Anterior cingulate cortex (tissue), 58 donors: ENCODE measurements at regions not wholly inside any gene's neighbourhood (a gene's known extent, or its start where the extent isn't known, plus 50 kb on each side); places are given as distances from the start of the nearest gene placed in this dataset.
A peak's percentile ranks its signal among the peaks of the same experiment; 100 is the strongest.
"Not testable (repeated sequence)": the region's sequence is repeated elsewhere in the genome, so short reads cannot be mapped to it uniquely, and the experiment has no call there.

Experiments used
- DNase-seq, 58 donors: peaks; one replicate each; lab custom pipeline; 2025; lab: John Stamatoyannopoulos, UW

GRCh38 chr6:134622382-134623173 lies 304.7 kb upstream of the SGK1 start:
- DNase-seq, result no peak

GRCh38 chr6:134621858-134622257 lies 303.9 kb upstream of the SGK1 start:
- DNase-seq, result no peak

- no peak for DNase-seq
Measured at GRCh38 chr6:134619789-134620188, 301.9 kb upstream of the SGK1 start.

- DNase-seq, result no peak
Measured at GRCh38 chr6:134619077-134619476, 301.2 kb upstream of the SGK1 start.

- DNase-seq, result no peak
Measured at GRCh38 chr6:134614606-134615485, 296.9 kb upstream of the SGK1 start.

GRCh38 chr6:134612128-134612527 lies 294.2 kb upstream of the SGK1 start:
- DNase-seq, result not testable (repeated sequence)

- DNase-seq, result no peak
Measured at GRCh38 chr6:134610411-134610810, 292.5 kb upstream of the SGK1 start.

GRCh38 chr6:134609716-134610261 lies 291.9 kb upstream of the SGK1 start:
- DNase-seq, result peak in 2 of 58 donors; percentile 17 to 32

- no peak for DNase-seq
Measured at GRCh38 chr6:134607411-134607810, 289.5 kb upstream of the SGK1 start.

GRCh38 chr6:134605034-134605433 lies 287.1 kb upstream of the SGK1 start:
- DNase-seq, result no peak

GRCh38 chr6:134604014-134604676 lies 286.2 kb upstream of the SGK1 start:
- no peak for DNase-seq

- DNase-seq, result no peak
Measured at GRCh38 chr6:134603561-134603960, 285.6 kb upstream of the SGK1 start.

- no peak for DNase-seq
Measured at GRCh38 chr6:134602123-134602522, 284.2 kb upstream of the SGK1 start.

GRCh38 chr6:134600671-134601070 lies 282.8 kb upstream of the SGK1 start:
- DNase-seq, result no peak

GRCh38 chr6:134599079-134599478 lies 281.2 kb upstream of the SGK1 start:
- DNase-seq, result no peak

- DNase-seq, result no peak
Measured at GRCh38 chr6:134596191-134596590, 278.3 kb upstream of the SGK1 start.

- DNase-seq, result no peak
Measured at GRCh38 chr6:134594881-134595280, 277.0 kb upstream of the SGK1 start.

GRCh38 chr6:134593887-134594286 lies 276.0 kb upstream of the SGK1 start:
- peak in 38 of 58 donors; percentile 4 to 85 (median 36) for DNase-seq

- no peak for DNase-seq
Measured at GRCh38 chr6:134593442-134593841, 275.5 kb upstream of the SGK1 start.

- no peak for DNase-seq
Measured at GRCh38 chr6:134593024-134593423, 275.1 kb upstream of the SGK1 start.

- no peak for DNase-seq
Measured at GRCh38 chr6:134590449-134590848, 272.5 kb upstream of the SGK1 start.
